HG03095 (cell line): ENCODE measurements at regions not wholly inside any gene's neighbourhood (a gene's known extent, or its start where the extent isn't known, plus 50 kb on each side); places are given as distances from the start of the nearest gene placed in this dataset.

ENCODE experiments used
- ATAC-seq: cut with Tn5 transposase; IDR thresholded peaks from one replicate; pipeline ENCODE4 v1.9.1; 2021; ENCODE audit warnings: moderate library complexity; ENCODE audit not compliant: unreplicated experiment

DNA sequence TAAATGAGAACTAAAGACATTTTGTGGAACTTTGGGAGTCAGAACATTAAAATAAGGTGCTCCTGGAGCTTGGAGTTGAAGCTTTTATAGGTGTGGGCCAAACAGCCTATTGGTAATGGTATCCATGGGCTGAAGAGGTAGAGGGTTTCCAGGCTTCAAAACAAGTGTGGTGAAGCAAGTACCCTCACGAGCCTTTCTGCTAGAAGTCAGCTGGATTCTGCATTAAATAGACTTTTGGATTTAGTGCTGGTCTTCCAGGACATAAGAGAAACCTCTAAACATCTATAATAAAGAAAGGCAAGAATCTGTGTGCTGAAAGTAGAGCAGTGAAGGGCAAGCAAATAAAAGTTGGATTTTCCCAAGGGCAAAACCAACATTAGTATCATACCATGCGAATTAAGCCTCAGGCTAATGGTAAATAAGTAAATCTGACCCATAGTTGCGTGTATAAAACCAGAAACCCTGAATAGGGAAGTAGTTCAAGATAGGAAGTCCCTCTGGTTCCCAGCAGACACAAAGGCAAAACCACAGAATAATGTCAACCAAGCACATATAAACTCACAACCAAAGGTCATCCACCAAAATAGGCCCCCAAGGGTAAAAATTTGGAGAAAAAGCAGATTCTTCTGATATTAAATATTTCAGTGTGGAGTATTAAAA lies 306.3 kb downstream of the TLE4 start:
- ATAC-seq, result no peak

- no peak for ATAC-seq
Measured at GRCh38 chr9:79868567-79869189, 296.9 kb downstream of the TLE4 start.

DNA sequence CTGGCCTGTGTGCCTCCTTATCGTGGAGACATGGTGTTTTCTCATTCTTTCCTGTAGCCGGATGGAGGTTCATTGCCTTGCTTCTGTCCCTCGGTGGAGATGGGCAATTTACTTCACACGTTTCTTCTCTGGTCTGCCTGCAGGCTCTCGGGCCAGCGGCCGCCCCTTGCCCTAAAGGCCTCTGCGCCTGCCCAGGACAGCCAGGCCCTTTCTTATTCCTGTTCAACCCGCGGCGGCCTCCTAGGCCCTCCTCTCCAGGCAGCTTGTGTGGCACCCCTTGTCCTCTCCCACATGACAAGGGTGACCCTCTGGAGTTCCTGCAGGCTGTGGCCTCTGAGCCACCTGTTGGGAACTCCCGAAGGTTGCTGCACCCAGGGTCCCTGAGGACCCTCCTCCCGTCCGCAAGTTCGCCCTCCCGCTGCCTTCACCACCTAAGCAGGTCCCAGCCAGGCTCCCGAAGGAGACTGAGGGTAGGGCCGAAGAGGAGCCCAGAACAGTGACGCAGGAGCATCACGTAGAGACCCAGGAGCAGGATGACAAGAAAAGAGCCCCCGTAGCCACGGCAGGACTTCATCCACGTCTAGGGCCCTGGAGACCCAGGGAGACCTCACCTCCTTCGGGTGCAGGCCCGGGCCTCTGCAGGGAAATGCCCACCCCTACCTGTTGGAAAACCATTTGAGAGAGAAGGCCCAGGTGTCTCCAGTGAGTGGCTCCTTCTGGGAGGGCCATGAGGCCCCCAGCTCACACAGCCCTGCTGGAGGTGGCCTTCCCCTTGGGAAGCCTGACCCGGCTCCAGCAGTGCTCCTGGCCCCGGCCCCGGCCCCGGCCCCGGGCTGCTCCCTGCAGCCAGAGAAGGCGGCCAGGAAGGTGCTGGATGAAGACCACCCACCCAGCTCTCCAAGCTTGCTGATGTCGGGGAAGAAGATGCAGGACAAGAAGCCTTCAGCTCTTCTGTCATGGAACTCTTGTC lies 291.4 kb downstream of the TLE4 start:
- no peak for ATAC-seq

GRCh38 chr9:79858508-79858907 lies 286.7 kb downstream of the TLE4 start:
- no peak for ATAC-seq

- no peak for ATAC-seq
Measured at GRCh38 chr9:79857188-79857587, 285.4 kb downstream of the TLE4 start.

GRCh38 chr9:79847074-79847473 lies 275.3 kb downstream of the TLE4 start:
- ATAC-seq, result no peak

GRCh38 chr9:79829566-79830302 lies 258.0 kb downstream of the TLE4 start:
- ATAC-seq, result no peak

DNA sequence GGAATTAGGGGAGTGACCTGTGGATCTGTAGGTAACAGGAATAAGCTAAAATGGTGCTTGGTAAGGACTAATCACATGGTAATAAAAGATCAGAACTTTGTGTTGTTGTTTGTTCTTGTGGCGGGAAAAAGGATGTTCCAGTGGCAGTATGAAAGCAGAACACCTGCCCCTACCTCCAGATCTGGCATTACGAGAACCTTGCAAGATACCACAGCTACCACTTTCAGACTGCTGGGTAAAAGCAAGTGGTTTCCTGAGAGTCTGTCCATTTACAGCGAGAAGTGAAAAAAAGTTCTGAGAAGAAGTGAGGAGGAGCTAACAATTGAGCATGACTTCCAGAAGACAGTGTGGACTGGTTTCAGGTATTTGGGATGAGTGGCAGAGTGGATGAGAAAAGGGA lies 252.5 kb downstream of the TLE4 start:
- ATAC-seq, result no peak

- peak; percentile 67 for ATAC-seq
Measured at GRCh38 chr9:79817438-79818004, 245.8 kb downstream of the TLE4 start.

GRCh38 chr9:79813258-79813638 lies 241.5 kb downstream of the TLE4 start:
- ATAC-seq, result no peak

GRCh38 chr9:79812507-79813257 lies 240.9 kb downstream of the TLE4 start:
- ATAC-seq, result peak; percentile 73

DNA sequence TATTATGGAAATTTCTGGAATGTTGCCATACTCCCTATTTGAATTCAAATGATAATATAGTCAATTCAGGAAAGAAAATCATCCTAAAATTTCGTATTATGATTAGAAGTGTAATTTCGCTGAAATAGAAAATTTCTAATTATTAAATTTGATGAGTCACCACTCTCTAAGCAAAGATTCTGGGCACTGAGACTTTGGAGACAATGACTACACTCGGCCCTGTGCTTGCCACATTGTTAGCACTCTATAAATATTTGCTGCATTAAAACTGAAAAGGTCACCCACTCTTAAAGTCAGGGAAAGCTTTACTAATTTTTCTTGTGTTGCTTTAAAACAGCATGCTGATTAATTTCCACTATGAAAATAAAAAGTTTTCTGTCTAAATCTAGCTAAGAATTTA lies 240.3 kb downstream of the TLE4 start:
- no peak for ATAC-seq

DNA sequence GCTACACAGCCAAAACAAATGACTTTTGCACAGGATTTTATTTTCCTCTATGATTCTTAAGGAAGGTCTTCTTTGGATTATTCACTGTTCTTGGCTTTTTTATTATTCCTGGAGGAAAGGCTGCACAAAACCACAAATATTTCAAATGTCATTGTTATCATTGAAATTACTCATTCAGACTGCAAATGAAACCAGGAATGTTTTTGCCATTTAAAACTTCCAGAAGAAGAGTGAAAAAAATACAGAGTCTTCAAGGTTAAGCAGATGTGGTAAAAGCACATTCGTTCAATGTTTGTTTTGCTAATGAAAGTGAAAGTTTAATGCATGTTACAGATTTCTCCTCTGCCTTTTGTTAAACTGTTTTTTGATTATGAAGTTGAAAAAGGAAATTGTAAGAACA lies 238.2 kb downstream of the TLE4 start:
- no peak for ATAC-seq

- no peak for ATAC-seq
Measured at GRCh38 chr9:79809316-79809876, 237.6 kb downstream of the TLE4 start.

- no peak for ATAC-seq
Measured at GRCh38 chr9:79807971-79808370, 236.2 kb downstream of the TLE4 start.

GRCh38 chr9:79806086-79806485 lies 234.3 kb downstream of the TLE4 start:
- no peak for ATAC-seq

DNA sequence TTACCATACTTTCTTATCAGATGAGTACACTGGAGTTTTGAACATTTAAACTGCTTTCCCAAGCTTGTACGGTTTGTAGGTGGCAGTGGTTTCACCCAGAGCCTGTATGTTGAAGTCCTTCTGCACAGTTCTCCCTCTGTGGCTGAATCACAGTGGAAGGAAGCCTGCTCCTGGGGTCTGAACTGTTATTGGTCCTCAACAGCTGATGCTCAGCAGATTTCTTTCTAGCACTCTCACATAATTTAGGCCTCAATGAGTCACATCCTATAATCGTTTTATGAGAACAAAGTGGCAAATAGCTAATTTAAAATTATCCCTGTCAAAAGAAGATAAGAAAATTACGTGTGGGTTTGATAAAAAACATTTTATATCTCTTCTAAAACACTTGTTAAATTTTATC lies 229.7 kb downstream of the TLE4 start:
- no peak for ATAC-seq

DNA sequence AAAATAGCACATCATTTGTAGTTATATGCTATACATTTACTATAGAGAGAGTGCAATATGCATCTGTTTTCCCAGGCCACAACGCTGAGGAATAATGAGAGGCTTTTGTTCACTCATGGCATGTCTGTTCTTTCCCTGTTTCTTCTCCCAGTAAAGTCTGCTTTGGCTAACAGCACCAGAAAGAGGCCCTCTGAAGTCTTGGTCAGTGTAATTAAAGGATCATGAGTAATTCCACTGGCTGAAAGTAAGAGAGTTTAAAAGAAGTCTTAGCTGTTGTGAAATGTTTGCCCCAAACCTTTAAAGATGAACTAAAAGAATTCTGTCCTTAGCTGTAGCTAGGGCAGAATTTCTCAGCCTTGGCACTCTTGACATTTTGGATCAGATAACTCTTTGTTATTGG lies 228.8 kb downstream of the TLE4 start:
- ATAC-seq, result no peak

GRCh38 chr9:79799691-79800335 lies 228.0 kb downstream of the TLE4 start:
- no peak for ATAC-seq
